Left ventricle myocardium superior (tissue), 1 donor: ENCODE measurements at regions not wholly inside any gene's neighbourhood (a gene's known extent, or its start where the extent isn't known, plus 50 kb on each side); places are given as distances from the start of the nearest gene placed in this dataset.

Experiments used
- ATAC-seq: fragments of 200-7000 bp; cut with Tn5 transposase; one replicate; pipeline ENCODE4 v1.9.1; 2020; ENCODE audit warnings: mild to moderate bottlenecking, moderate library complexity
- DNase-seq: peaks from one replicate; pipeline ENCODE4 v3.0.0-alpha.2; 2020
- intact Hi-C: fragments of 100-400 bp; cut with micrococcal nuclease; formaldehyde crosslinking; loops from one replicate; pipeline ENCODE4 v1.11.0; 2022
- donor health status: DM: no; HTN: yes; CAD: no; lungs with severe emphysema.

DNA sequence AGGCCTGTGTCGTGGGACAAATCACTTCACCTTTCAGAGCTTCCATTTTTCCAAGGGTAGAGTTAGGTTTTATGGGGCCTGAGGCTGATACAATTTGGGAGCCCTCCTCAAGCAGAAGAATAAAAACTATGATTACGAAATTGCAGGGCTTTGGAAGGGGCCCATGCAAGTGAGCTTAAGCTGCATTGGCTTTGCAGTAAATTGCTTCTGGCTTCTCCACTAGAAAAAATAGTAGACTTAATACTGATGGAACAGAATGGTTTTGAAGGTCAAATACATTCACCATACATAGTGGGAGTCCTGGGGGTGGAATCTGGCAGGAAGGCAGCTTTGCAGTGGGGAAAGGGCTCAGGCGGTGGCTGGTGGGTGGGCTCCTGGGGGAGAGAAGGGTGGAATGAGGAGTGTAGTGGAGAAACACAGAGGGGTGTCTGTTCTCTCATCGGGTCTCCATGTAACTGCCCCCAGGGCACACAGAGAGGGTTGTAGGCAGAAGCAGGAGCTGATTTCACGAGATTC lies 55.9 kb upstream of the RNF24 start:
- intact Hi-C loops, result no loop called here
- peak; percentile 40 for ATAC-seq

GRCh38 chr20:4070323-4071177 lies 55.2 kb upstream of the RNF24 start:
- ATAC-seq (peak; percentile 7), DNase-seq (no peak)
- intact Hi-C loops, result no loop called here

More for the DNA sequence above, 55.9 kb upstream of the RNF24 start:
- DNase-seq, result no peak

DNA sequence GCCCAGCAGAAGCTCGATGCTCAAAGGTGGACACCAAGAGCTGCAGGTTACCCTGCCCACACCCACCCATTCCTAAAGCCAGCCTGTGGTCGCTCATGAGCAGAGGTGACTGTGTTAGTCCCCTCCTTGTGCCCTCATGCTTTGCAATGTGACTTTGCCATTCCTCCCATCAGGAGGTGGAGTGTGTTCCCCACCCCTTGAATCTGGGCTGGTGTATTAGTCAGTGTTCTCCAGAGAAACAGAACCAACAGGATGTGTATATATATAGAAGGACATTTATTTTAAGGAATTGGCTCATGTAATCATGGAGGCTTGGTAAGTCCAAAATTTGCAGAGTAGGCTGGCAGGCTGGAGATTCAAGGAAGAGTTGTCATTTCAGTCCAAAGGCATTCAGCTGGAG lies 54.4 kb upstream of the RNF24 start:
- DNase-seq (no peak), ATAC-seq (peak; percentile 26)
- intact Hi-C loops, result loop anchor here (10.0 kb wide), 1 partner anchor 175 kb away; no protein-coding TSS in a partner anchor

DNA sequence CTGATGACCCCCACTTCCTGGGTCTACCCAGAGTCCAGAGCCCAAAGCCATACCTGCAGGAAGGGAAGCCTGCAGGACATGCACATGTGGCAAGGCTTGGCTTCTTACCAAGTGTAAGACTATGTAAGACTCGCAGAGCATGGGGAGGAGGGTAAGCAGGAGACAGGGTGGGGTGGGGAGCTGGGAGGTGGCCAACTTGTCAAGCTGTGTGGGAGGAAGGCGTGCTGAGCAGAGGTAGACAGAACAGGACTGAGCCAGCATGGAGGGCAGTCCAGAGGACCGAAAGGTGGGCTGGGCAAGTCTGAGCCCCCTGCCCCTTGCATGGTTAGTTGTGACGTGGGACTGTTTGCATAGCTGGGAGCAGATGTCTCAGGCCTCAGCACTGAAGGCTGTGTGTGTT lies 53.4 kb upstream of the RNF24 start:
- no peak for DNase-seq
- intact Hi-C loops, result loop anchor here (10.0 kb wide), 1 partner anchor 174 kb away; no protein-coding TSS in a partner anchor
- ATAC-seq, result no peak

DNA sequence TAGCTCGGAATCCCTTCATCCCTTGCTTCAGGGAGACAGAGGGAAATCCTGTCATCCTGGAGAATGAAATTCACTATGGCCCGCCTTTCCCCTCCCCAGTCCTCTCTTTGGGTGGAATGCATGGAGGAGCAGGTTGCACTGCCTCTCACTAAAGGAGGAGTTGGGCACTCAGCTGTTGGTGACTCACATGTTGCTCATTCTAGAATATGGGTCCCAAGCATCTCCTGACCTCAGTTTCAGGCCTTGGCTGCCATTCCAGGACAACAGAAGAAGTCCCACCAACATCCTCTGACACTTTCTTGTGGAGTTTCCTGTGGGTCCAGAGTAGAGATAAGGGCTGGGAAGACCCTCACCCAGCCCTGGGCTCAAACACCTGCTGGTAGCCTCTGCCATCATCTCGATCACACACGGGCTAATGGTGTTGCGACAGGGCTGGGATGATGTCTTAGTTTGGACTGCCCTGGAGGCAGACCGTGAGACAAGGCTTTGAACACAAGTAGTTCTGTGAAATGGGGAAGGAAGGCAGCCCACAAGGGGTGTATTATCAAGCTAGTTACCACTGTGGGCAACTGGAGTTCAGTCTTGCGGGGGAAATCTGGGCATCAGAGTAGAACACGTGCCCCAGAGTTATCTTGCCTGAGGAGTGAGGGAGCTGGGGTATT lies 52.4 kb upstream of the RNF24 start:
- intact Hi-C loops, result loop anchor here (10.0 kb wide), 1 partner anchor 173 kb away; no protein-coding TSS in a partner anchor
- DNase-seq (no peak), ATAC-seq (no peak)

GRCh38 chr20:4066551-4066950 lies 51.2 kb upstream of the RNF24 start:
- ATAC-seq, result no peak
- intact Hi-C loops, result loop anchor here (10.0 kb wide), 1 partner anchor 172 kb away; no protein-coding TSS in a partner anchor

DNA sequence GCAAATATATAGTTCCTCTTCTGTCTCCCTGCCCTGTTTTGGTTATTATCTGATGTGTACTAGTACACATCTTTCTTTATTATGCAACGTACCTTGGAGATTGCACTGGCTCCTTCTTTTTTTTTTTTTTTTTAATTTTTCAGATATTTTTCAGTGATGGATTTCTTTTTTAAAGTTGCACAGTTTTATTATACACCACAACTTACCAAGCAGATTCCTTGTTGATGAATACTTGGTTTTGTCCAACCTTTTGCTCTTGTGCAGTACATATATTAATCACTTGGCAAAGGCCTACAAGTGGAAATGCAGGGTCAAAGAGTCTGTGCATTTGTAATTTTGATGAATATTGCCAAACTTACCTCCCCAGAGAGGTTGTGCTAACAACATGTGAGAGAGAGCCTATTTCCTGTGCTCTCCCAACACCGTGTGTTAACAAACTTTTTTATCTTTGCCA lies 50.1 kb upstream of the RNF24 start:
- intact Hi-C loops, result loop anchor here (10.0 kb wide), 1 partner anchor 171 kb away; no protein-coding TSS in a partner anchor
- no peak for DNase-seq
- ATAC-seq, result peak; percentile 28

More at GRCh38 chr20:4066551-4066950, 51.2 kb upstream of the RNF24 start:
- no peak for DNase-seq
